ENCODE measurements at regions not wholly inside any gene's neighbourhood (a gene's known extent, or its start where the extent isn't known, plus 50 kb on each side); places are given as distances from the start of the nearest gene placed in this dataset.
A peak's percentile ranks its signal among the peaks of the same experiment; 100 is the strongest.
"Not testable (repeated sequence)": the region's sequence is repeated elsewhere in the genome, so short reads cannot be mapped to it uniquely, and the experiment has no call there.

DNA sequence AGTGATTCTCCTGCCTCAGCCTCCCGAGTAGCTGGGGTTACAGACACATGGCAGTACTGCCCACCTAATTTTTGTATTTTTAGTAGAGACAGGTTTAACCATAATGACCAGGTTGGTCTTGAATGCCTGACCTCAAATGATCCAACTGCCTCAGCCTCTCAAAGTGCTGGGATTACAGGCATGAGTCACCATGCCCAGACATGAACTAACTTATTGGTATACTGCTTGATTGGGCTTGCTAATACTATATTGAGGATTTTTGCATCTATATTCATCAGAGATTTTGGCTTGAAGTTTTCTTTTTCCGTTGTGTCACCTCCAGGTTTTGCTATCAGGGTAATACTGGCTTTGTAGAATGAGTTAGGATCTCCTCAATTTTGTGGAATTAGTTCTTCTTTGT, 706.1 kb upstream of the HS6ST1 start:
- Histone ChIP-seq H3K27ac (ENCODE audit: poor library complexity, severe bottlenecking) (peak overlapping the region; percentile 25), H3K9me3 (ENCODE audit: severe bottlenecking) (no peaks in the 10 kb centered on the region), H3K27me3 (ENCODE audit: insufficient read depth, poor library complexity, severe bottlenecking) (no peaks in the 10 kb centered on the region), H3K36me3 (ENCODE audit: low read depth) (no peaks in the 10 kb centered on the region), H3K4me1 (ENCODE audit: insufficient read depth, poor library complexity, severe bottlenecking) (peaks cover 10% of the 10 kb centered on the region), H3K4me3 (ENCODE audit: severe bottlenecking) (no peak overlapping the region)
- ATAC-seq (ENCODE audit: low read depth) (peak; percentile 93), DNase-seq (ENCODE audit: low spot score) (no peak)
- TF ChIP-seq, protein P1, sequence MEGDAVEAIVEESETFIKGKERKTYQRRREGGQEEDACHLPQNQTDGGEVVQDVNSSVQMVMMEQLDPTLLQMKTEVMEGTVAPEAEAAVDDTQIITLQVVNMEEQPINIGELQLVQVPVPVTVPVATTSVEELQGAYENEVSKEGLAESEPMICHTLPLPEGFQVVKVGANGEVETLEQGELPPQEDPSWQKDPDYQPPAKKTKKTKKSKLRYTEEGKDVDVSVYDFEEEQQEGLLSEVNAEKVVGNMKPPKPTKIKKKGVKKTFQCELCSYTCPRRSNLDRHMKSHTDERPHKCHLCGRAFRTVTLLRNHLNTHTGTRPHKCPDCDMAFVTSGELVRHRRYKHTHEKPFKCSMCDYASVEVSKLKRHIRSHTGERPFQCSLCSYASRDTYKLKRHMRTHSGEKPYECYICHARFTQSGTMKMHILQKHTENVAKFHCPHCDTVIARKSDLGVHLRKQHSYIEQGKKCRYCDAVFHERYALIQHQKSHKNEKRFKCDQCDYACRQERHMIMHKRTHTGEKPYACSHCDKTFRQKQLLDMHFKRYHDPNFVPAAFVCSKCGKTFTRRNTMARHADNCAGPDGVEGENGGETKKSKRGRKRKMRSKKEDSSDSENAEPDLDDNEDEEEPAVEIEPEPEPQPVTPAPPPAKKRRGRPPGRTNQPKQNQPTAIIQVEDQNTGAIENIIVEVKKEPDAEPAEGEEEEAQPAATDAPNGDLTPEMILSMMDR (IDR thresholded peaks at IDR 0.05; ENCODE audit: poor library complexity, severe bottlenecking) = no peak

DNA sequence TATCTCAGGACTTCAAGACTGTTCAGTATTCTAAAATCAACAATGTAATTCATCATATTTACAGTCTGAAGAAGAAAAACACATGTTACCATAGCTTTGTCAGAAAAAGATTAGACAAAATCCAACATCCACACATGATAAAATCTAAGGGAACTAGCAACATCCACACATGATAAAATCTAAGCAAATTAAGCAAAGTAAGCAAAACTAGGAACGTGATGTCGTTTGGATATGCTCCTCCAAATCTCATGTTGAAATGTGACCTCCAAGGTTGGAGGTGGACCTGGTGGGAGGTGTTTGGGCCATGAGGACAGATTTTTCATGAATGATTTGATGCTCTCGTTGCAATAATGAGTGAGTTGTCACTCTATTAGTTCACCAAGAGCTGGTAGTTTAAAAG, 717.3 kb upstream of the HS6ST1 start:
- H3K4me1 ChIP-seq (ENCODE audit: insufficient read depth, poor library complexity, severe bottlenecking) = no peaks in the 10 kb centered on the region
- DNase-seq (ENCODE audit: low spot score) (no peak), ATAC-seq (ENCODE audit: low read depth) (no peak)
- H3K9me3 ChIP-seq (ENCODE audit: severe bottlenecking) = peaks cover 2% of the 10 kb centered on the region
- TF ChIP-seq, protein P1 (IDR thresholded peaks at IDR 0.05; ENCODE audit: poor library complexity, severe bottlenecking) = no peak
- no peak overlapping the region for H3K4me3 ChIP-seq (ENCODE audit: severe bottlenecking)
- H3K36me3 ChIP-seq (ENCODE audit: low read depth) = no peaks in the 10 kb centered on the region
- H3K27ac ChIP-seq (ENCODE audit: poor library complexity, severe bottlenecking) = no peak overlapping the region
- no peaks in the 10 kb centered on the region for H3K27me3 ChIP-seq (ENCODE audit: insufficient read depth, poor library complexity, severe bottlenecking)

DNA sequence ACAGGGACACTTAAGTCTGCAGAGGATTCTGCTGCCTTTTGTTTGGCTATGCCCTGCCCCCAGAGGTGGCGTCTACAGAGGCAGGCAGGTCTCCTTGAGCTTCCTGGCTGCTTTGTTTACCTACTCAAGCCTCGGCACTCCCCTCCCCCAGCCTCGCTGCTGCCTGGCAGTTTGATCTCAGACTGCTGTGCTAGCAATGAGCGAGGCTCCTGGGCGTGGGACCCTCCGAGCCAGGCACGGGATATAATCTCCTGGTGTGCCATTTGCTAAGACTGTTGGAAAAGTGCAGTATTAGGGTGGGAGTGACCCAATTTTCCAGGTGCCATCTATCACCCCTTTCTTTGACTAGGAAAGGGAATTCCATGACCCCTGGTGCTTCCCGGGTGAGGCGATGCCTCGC, 725.0 kb upstream of the HS6ST1 start:
- H3K4me1 ChIP-seq (ENCODE audit: insufficient read depth, poor library complexity, severe bottlenecking); H3K36me3 ChIP-seq (ENCODE audit: low read depth); H3K4me3 ChIP-seq (ENCODE audit: severe bottlenecking); DNase-seq (ENCODE audit: low spot score); H3K27me3 ChIP-seq (ENCODE audit: insufficient read depth, poor library complexity, severe bottlenecking); ATAC-seq (ENCODE audit: low read depth); H3K9me3 ChIP-seq (ENCODE audit: severe bottlenecking); H3K27ac ChIP-seq (ENCODE audit: poor library complexity, severe bottlenecking): not testable (repeated sequence)

DNA sequence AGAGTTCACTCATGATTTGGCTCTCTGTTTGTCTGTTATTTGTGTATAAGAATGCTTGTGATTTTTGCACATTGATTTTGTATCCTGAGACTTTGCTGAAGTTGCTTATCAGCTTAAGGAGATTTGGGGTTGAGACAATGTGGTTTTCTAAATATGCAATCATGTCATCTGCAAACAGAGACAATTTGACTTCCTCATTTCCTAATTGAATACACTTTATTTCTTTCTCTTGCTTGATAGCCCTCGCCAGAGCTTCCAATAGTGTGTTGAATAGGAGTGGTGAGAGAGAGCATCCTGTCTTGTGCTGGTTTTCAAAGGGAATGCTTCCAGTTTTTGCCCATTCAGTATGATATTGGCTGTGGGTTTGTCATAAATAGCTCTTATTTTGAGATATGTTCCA, 727.8 kb upstream of the HS6ST1 start:
- H3K9me3 ChIP-seq (ENCODE audit: severe bottlenecking) = not testable (repeated sequence)

DNA sequence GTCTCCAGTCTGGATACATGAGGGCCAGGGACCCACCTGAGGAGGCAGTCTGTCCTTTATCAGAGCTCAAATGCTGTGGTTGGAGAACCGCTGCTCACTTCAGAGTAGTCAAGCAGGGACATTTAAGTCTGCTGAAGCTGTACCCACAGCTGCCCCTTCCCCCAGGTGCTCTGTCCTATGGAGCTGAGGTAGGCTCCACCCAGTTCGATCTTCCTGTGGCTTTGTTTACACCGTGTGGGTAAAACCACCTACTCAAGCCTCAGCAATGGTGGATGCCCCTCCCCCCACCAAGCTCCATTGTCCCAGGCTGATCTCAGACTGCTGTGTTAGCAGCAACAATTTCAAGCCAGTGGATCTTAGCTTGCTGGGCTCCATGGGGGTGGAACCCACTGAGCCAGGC, 731.4 kb upstream of the HS6ST1 start:
- DNase-seq (ENCODE audit: low spot score) (no peak), ATAC-seq (ENCODE audit: low read depth) (no peak)
- H3K4me1 ChIP-seq (ENCODE audit: insufficient read depth, poor library complexity, severe bottlenecking) = no peaks in the 10 kb centered on the region

More for the DNA sequence above, 727.8 kb upstream of the HS6ST1 start:
- not testable (repeated sequence) for H3K4me3 ChIP-seq (ENCODE audit: severe bottlenecking); DNase-seq (ENCODE audit: low spot score); H3K27me3 ChIP-seq (ENCODE audit: insufficient read depth, poor library complexity, severe bottlenecking); H3K4me1 ChIP-seq (ENCODE audit: insufficient read depth, poor library complexity, severe bottlenecking); H3K36me3 ChIP-seq (ENCODE audit: low read depth); ATAC-seq (ENCODE audit: low read depth); H3K27ac ChIP-seq (ENCODE audit: poor library complexity, severe bottlenecking)

DNA sequence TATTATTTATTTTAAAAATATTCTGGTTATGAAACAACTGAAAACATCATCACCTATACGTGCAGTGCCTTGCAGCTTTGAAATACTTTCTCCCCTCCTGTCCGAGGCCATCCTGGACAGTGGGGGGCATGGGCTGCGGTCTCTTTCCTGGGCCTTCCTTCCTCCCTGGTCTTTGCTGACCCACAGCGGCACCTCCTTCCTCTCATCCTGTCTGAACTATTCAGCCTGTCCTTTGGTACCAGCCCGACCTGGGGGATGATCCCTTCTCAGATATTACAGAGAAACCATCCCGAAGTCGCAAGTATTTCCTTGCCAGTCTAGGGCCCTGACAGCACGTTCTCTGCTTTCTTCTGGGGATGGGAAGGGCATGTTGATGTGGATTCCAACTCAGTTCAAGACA, 736.6 kb upstream of the HS6ST1 start:
- peaks cover 25% of the 10 kb centered on the region for H3K4me1 ChIP-seq (ENCODE audit: insufficient read depth, poor library complexity, severe bottlenecking)

More for the DNA sequence above, 731.4 kb upstream of the HS6ST1 start:
- TF ChIP-seq, protein P1 (IDR thresholded peaks at IDR 0.05; ENCODE audit: poor library complexity, severe bottlenecking) = no peak
- Histone ChIP-seq H3K9me3 (ENCODE audit: severe bottlenecking) (no peaks in the 10 kb centered on the region), H3K27ac (ENCODE audit: poor library complexity, severe bottlenecking) (no peak overlapping the region), H3K27me3 (ENCODE audit: insufficient read depth, poor library complexity, severe bottlenecking) (no peaks in the 10 kb centered on the region), H3K4me3 (ENCODE audit: severe bottlenecking) (no peak overlapping the region), H3K36me3 (ENCODE audit: low read depth) (no peaks in the 10 kb centered on the region)

More for the DNA sequence above, 736.6 kb upstream of the HS6ST1 start:
- H3K27ac ChIP-seq (ENCODE audit: poor library complexity, severe bottlenecking) = peak overlapping the region; percentile 78
- no peaks in the 10 kb centered on the region for H3K27me3 ChIP-seq (ENCODE audit: insufficient read depth, poor library complexity, severe bottlenecking)
- no peak for ATAC-seq (ENCODE audit: low read depth)
- H3K36me3 ChIP-seq (ENCODE audit: low read depth) = no peaks in the 10 kb centered on the region
- no peak overlapping the region for H3K4me3 ChIP-seq (ENCODE audit: severe bottlenecking)
- TF ChIP-seq, protein P1 (IDR thresholded peaks at IDR 0.05; ENCODE audit: poor library complexity, severe bottlenecking) = no peak
- DNase-seq (ENCODE audit: low spot score) = no peak
- H3K9me3 ChIP-seq (ENCODE audit: severe bottlenecking) = no peaks in the 10 kb centered on the region
